Transverse colon (tissue), 4 donors: ENCODE measurements at regions not wholly inside any gene's neighbourhood (a gene's known extent, or its start where the extent isn't known, plus 50 kb on each side); places are given as distances from the start of the nearest gene placed in this dataset.

Experiments
- CTCF ChIP-seq, 5 experiments: fragments of 200-600 bp in 3 of 5; fragments of 450-650 bp in 2 of 5; sonication (generic) in 3 of 5; IDR thresholded peaks; 1 replicate in 2 of 5; 2 replicates in 3 of 5; pipeline ENCODE4 v1.5.1; 2016 to 2017; ENCODE audit warnings: antibody characterized with exemption in 5 of 5, inconsistent platforms in 3 of 5, mild to moderate bottlenecking in 2 of 5, moderate library complexity in 1 of 5
- POLR2A ChIP-seq: fragments of 450-650 bp; IDR thresholded peaks from one replicate; pipeline ENCODE4 v1.6.1; 2016; ENCODE audit warnings: antibody characterized with exemption, mild to moderate bottlenecking, moderate library complexity
- POLR2AphosphoS5 ChIP-seq, 3 donors: sonication (generic); formaldehyde crosslinking; IDR thresholded peaks; one replicate each; pipeline ENCODE4 v1.6.1; 2016; ENCODE audit warnings: antibody characterized with exemption in 3 of 3

- TF ChIP-seq CTCF (IDR thresholded peaks at IDR 0.05) (no peak), POLR2AphosphoS5 (IDR thresholded peaks at IDR 0.05) (no peak), POLR2A (no peak)
These were observed 157.2 kb upstream of the RREB1 start for GRCh38 chr6:6950373-6951145.
